ENCODE measurements at regions not wholly inside any gene's neighbourhood (a gene's known extent, or its start where the extent isn't known, plus 50 kb on each side); places are given as distances from the start of the nearest gene placed in this dataset.

- no peaks in the 10 kb centered on the region for H3K9me3 ChIP-seq
- no peak overlapping the region for H3K4me3 ChIP-seq
- H3K27me3 ChIP-seq, result peaks cover 0 to 38% of the 10 kb centered on the region in 2 donors
- no peak for DNase-seq (ENCODE audit: low spot score in 2 of 2)
- 31 to 40% methylated on average over 8 to 9 of the region's 9 CpGs for WGBS, 2 donors
- H3K4me1 ChIP-seq, result no peaks in the 10 kb centered on the region
- no peak overlapping the region for H3K27ac ChIP-seq
- TF ChIP-seq EP300 (IDR thresholded peaks at IDR 0.05), result no peak
- TF ChIP-seq CTCF (IDR thresholded peaks at IDR 0.05), result no peak
- no peak for TF ChIP-seq POLR2A (IDR thresholded peaks at IDR 0.05)
- H3K36me3 ChIP-seq, result no peaks in the 10 kb centered on the region
These were observed 111.3 kb upstream of the LHX1 start for GRCh38 chr17:36825951-36826350.

- Histone ChIP-seq H3K4me3 (no peak overlapping the region), H3K9me3 (no peaks in the 10 kb centered on the region), H3K36me3 (no peaks in the 10 kb centered on the region), H3K27me3 (peaks cover 0 to 36% of the 10 kb centered on the region in 2 donors), H3K4me1 (no peaks in the 10 kb centered on the region), H3K27ac (no peak overlapping the region)
- no peak for TF ChIP-seq POLR2A (IDR thresholded peaks at IDR 0.05)
- no peak for TF ChIP-seq EP300 (IDR thresholded peaks at IDR 0.05)
- TF ChIP-seq CTCF (IDR thresholded peaks at IDR 0.05), result no peak
- DNase-seq (ENCODE audit: low spot score in 2 of 2), result no peak
- 18 to 26% methylated on average over 10 of the region's 10 CpGs for WGBS, 2 donors
These were observed 110.2 kb upstream of the LHX1 start for GRCh38 chr17:36827081-36827480.

GRCh38 chr17:36829676-36830075 is 107.6 kb upstream of the LHX1 start:
- no peak for DNase-seq (ENCODE audit: low spot score in 2 of 2)
- no peaks in the 10 kb centered on the region for H3K9me3 ChIP-seq
- H3K27ac ChIP-seq, result no peak overlapping the region
- 74 to 75% methylated on average over 5 of the region's 5 CpGs for WGBS, 2 donors
- H3K27me3 ChIP-seq, result peaks cover 0 to 30% of the 10 kb centered on the region in 2 donors
- H3K4me3 ChIP-seq, result no peak overlapping the region
- TF ChIP-seq EP300 (IDR thresholded peaks at IDR 0.05) (no peak), POLR2A (IDR thresholded peaks at IDR 0.05) (no peak), CTCF (IDR thresholded peaks at IDR 0.05) (no peak)
- no peaks in the 10 kb centered on the region for H3K4me1 ChIP-seq
- H3K36me3 ChIP-seq, result no peaks in the 10 kb centered on the region

- TF ChIP-seq CTCF (IDR thresholded peaks at IDR 0.05) (no peak), EP300 (IDR thresholded peaks at IDR 0.05) (no peak), POLR2A (IDR thresholded peaks at IDR 0.05) (no peak)
- Histone ChIP-seq H3K27ac (no peak overlapping the region), H3K27me3 (no peaks in the 10 kb centered on the region), H3K36me3 (no peaks in the 10 kb centered on the region), H3K9me3 (no peaks in the 10 kb centered on the region), H3K4me3 (no peak overlapping the region), H3K4me1 (no peaks in the 10 kb centered on the region)
- no peak for DNase-seq (ENCODE audit: low spot score in 2 of 2)
- 95 to 97% methylated on average over 1 of the region's 1 CpG for WGBS, 2 donors
These were observed 104.0 kb upstream of the LHX1 start for GRCh38 chr17:36833279-36833678.

GRCh38 chr17:36835036-36835435 is 102.2 kb upstream of the LHX1 start:
- H3K27me3 ChIP-seq, result no peaks in the 10 kb centered on the region

More at GRCh38 chr17:36835036-36835435, 102.2 kb upstream of the LHX1 start:
- no peaks in the 10 kb centered on the region for H3K9me3 ChIP-seq
- no peak for DNase-seq (ENCODE audit: low spot score in 2 of 2)
- H3K27ac ChIP-seq, result no peak overlapping the region
- 79 to 85% methylated on average over 4 of the region's 4 CpGs for WGBS, 2 donors
- H3K4me3 ChIP-seq, result no peak overlapping the region
- H3K4me1 ChIP-seq, result no peaks in the 10 kb centered on the region
- no peaks in the 10 kb centered on the region for H3K36me3 ChIP-seq
- TF ChIP-seq CTCF (IDR thresholded peaks at IDR 0.05) (no peak), EP300 (IDR thresholded peaks at IDR 0.05) (no peak), POLR2A (IDR thresholded peaks at IDR 0.05) (no peak)

Measured in tibial nerve (tissue), 4 donors.